ENCODE measurements at regions not wholly inside any gene's neighbourhood (a gene's known extent, or its start where the extent isn't known, plus 50 kb on each side); places are given as distances from the start of the nearest gene placed in this dataset.

DNA sequence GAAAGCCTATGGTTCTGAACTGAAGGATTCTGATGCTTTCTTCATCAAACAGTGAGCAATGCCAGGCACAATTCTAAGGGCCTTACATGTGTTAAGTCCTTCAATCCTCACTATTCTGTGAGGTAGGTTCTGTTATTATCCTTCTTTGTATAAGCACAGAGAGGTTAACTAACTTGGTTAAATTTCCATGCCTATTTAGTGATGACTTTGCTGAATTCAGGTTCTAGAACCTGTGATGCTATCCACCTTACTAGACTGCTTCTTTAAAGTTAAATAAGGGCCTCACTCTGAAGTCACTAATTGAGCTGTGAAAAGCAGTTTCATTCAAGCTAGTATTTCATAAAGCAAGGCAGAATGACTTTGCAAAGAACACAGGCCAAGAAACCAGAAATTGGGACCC, 138.9 kb upstream of the PARP11 start:
- H3K27ac ChIP-seq (ENCODE audit: low read depth, low read length) = no peak overlapping the region
- no peak for DNase-seq (ENCODE audit: low read depth, low spot score)
- peaks cover under 1% of the 10 kb centered on the region for H3K27me3 ChIP-seq (ENCODE audit: control insufficient read depth, insufficient read depth, low read length)
- H3K9me3 ChIP-seq (ENCODE audit: control insufficient read depth, insufficient read depth, low read length) = no peaks in the 10 kb centered on the region
- ChIA-PET POLR2A (no interaction called here), CTCF (interaction anchor here (0.6 kb wide), 1 partner anchor 265 kb away, joined by 3 read pairs; no protein-coding TSS in a partner anchor)
- no peak overlapping the region for H3K4me3 ChIP-seq (ENCODE audit: low read depth, low read length)
- TF ChIP-seq, protein P1, sequence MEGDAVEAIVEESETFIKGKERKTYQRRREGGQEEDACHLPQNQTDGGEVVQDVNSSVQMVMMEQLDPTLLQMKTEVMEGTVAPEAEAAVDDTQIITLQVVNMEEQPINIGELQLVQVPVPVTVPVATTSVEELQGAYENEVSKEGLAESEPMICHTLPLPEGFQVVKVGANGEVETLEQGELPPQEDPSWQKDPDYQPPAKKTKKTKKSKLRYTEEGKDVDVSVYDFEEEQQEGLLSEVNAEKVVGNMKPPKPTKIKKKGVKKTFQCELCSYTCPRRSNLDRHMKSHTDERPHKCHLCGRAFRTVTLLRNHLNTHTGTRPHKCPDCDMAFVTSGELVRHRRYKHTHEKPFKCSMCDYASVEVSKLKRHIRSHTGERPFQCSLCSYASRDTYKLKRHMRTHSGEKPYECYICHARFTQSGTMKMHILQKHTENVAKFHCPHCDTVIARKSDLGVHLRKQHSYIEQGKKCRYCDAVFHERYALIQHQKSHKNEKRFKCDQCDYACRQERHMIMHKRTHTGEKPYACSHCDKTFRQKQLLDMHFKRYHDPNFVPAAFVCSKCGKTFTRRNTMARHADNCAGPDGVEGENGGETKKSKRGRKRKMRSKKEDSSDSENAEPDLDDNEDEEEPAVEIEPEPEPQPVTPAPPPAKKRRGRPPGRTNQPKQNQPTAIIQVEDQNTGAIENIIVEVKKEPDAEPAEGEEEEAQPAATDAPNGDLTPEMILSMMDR (IDR thresholded peaks at IDR 0.05; ENCODE audit: low read depth, low read length) = no peak

DNA sequence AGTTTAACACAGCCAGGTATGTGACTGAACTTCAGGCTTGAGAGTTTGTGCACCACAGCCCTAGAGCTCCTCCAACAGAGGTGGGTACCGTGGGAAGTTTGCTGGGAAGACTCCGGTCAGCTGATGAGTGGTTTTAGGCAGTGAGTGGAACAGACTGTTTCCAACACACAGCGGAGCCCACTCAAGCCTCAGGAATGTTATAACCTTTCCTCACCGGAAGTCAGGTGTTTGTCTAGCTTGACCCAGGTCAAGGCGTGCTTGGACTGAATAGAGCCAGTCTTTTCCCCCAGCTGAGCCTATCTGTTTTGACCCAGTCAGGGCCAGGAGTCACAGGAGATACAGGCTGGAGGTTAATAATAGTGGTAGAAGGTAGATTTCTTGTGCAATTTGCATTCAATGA, 138.4 kb upstream of the PARP11 start:
- no peak overlapping the region for H3K27ac ChIP-seq (ENCODE audit: low read depth, low read length)
- H3K9me3 ChIP-seq (ENCODE audit: control insufficient read depth, insufficient read depth, low read length) = no peaks in the 10 kb centered on the region
- ChIA-PET CTCF (interaction anchor here (1.0 kb wide), 1 partner anchor 13 kb away, joined by 3 read pairs; no protein-coding TSS in a partner anchor), POLR2A (no interaction called here)
- no peak overlapping the region for H3K4me3 ChIP-seq (ENCODE audit: low read depth, low read length)
- DNase-seq (ENCODE audit: low read depth, low spot score) = no peak
- H3K27me3 ChIP-seq (ENCODE audit: control insufficient read depth, insufficient read depth, low read length) = no peaks in the 10 kb centered on the region
- TF ChIP-seq, protein P1 (IDR thresholded peaks at IDR 0.05; ENCODE audit: low read depth, low read length) = no peak

DNA sequence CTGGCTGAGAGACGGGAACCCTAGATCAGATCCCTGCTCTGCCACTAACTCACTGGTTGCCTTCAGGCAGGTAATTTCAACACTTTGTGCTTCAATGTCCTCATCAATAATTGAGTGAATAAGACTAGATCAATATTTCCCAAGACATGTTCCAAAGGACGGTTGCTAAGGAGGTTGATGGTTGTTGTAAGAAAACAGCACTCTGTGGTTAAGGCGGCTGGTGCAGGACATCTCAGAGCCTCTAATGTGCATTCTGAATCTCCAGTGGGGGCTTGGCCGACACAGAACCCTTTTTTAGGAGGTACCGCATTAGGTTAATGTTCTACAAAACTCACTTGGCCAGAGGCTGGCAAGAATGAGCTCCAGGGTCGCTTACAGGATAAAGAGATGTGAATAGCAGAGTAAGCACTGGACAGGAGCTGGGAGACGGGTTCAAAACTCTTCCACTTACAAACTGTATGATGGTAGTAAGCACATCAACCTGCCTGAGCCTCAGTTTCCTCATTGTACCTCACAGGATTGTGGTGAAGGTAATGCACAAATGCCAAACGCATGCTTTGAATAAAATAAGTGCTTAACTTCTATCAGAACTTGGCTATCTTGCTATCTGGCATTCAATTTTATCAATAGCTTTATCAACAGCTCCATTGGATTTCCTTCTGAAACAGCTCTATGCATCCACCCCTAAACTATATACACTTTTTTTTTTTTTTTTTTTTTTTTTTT, 136.9 kb upstream of the PARP11 start:
- TF ChIP-seq, protein P1 (IDR thresholded peaks at IDR 0.05; ENCODE audit: low read depth, low read length) = no peak
- no peaks in the 10 kb centered on the region for H3K27me3 ChIP-seq (ENCODE audit: control insufficient read depth, insufficient read depth, low read length)
- ChIA-PET POLR2A (no interaction called here), CTCF (interaction anchor here (0.7 to 1.0 kb wide), 3 partner anchors 14 to 28 kb away, joined by 3 to 5 read pairs (median 4); no protein-coding TSS in a partner anchor)
- DNase-seq (ENCODE audit: low read depth, low spot score) = no peak
- no peak overlapping the region for H3K27ac ChIP-seq (ENCODE audit: low read depth, low read length)
- no peak overlapping the region for H3K4me3 ChIP-seq (ENCODE audit: low read depth, low read length)
- no peaks in the 10 kb centered on the region for H3K9me3 ChIP-seq (ENCODE audit: control insufficient read depth, insufficient read depth, low read length)

DNA sequence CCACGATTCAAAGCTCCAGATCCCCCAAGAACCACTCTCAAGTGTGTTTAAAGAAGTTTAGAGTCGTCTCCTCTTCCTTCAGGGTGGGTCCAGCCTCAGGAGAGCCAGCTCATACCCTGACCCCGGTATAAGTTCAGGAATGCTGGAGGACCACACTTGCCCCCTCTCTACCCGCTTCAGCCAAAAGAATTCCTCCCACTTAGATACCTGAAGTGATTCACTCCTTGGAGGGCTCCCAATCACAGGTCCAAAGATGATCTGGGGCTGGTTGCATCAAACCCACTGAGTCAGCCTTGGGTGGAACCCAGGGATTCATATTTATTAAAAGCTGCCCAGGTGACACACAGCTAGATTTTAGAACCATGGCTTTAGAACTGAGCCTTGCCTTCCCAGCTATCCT, 133.5 kb upstream of the PARP11 start:
- H3K27ac ChIP-seq (ENCODE audit: low read depth, low read length) = no peak overlapping the region
- H3K27me3 ChIP-seq (ENCODE audit: control insufficient read depth, insufficient read depth, low read length) = no peaks in the 10 kb centered on the region
- CTCF ChIA-PET = interaction anchor here (1.5 to 2.7 kb wide), 2 partner anchors 30 to 270 kb away, joined by 4 to 9 read pairs; no protein-coding TSS in a partner anchor
- no peak for DNase-seq (ENCODE audit: low read depth, low spot score)
- no peak overlapping the region for H3K4me3 ChIP-seq (ENCODE audit: low read depth, low read length)
- H3K9me3 ChIP-seq (ENCODE audit: control insufficient read depth, insufficient read depth, low read length) = no peaks in the 10 kb centered on the region
- TF ChIP-seq, protein P1 (IDR thresholded peaks at IDR 0.05; ENCODE audit: low read depth, low read length) = no peak
- POLR2A ChIA-PET = no interaction called here

DNA sequence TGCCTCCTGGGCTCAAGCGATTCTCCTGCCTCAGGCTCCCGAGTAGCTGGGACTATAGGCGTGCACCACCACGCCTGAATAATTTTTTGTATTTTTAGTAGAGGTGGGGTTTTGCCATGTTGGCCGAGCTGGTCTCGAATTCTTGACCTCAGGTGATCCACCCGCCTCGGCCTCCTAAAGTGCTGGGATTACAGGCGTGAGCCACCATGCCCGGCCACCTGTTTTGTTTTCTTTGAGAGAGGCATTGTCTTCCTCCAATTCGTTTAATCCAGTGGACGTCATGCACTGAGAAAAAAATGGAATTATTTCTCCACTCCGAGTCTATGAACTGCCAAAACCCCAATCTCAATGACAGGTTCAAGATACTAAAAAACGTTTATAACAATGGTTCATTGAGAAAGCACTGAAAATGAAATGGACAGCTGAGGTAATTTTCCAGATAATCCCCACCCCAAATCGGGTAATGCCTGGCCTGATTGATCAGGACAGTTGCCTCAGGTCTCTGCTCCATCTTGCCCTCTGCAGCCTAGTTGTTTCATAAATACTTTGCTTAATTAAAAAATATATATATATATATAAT, 132.7 kb upstream of the PARP11 start:
- no peak overlapping the region for H3K4me3 ChIP-seq (ENCODE audit: low read depth, low read length)
- TF ChIP-seq, protein P1 (IDR thresholded peaks at IDR 0.05; ENCODE audit: low read depth, low read length) = no peak
- H3K9me3 ChIP-seq (ENCODE audit: control insufficient read depth, insufficient read depth, low read length) = no peaks in the 10 kb centered on the region
- ChIA-PET POLR2A (no interaction called here), CTCF (interaction anchor here (0.6 to 2.7 kb wide), 4 partner anchors 31 to 271 kb away, joined by 3 to 9 read pairs (median 4); no protein-coding TSS in a partner anchor)
- H3K27me3 ChIP-seq (ENCODE audit: control insufficient read depth, insufficient read depth, low read length) = no peaks in the 10 kb centered on the region
- H3K27ac ChIP-seq (ENCODE audit: low read depth, low read length) = no peak overlapping the region
- no peak for DNase-seq (ENCODE audit: low read depth, low spot score)

Measured in AG04450 (cell line).